GM23248 (cell line): ENCODE measurements at regions not wholly inside any gene's neighbourhood (a gene's known extent, or its start where the extent isn't known, plus 50 kb on each side); places are given as distances from the start of the nearest gene placed in this dataset.

Experiments used
- EZH2 ChIP-seq: fragments of 200-600 bp; sonication (generic); IDR thresholded peaks from 2 replicates; pipeline ENCODE4 v1.6.1; 2018; ENCODE audit warnings: antibody characterized with exemption, mild to moderate bottlenecking; ENCODE audit not compliant: insufficient read depth, poor library complexity, severe bottlenecking
- EZH2phosphoT487 ChIP-seq: fragments of 200-600 bp; sonication (generic); IDR thresholded peaks from 2 replicates; pipeline ENCODE4 v1.6.1; 2018; ENCODE audit warnings: antibody characterized with exemption, moderate library complexity, mild to moderate bottlenecking, low read depth; ENCODE audit not compliant: insufficient read depth

- TF ChIP-seq EZH2 (no peak), EZH2phosphoT487 (no peak)
These were observed 50.6 kb upstream of the METRNL start for GRCh38 chr17:83028851-83029250.
